ENCODE measurements at regions not wholly inside any gene's neighbourhood (a gene's known extent, or its start where the extent isn't known, plus 50 kb on each side); places are given as distances from the start of the nearest gene placed in this dataset.

DNA sequence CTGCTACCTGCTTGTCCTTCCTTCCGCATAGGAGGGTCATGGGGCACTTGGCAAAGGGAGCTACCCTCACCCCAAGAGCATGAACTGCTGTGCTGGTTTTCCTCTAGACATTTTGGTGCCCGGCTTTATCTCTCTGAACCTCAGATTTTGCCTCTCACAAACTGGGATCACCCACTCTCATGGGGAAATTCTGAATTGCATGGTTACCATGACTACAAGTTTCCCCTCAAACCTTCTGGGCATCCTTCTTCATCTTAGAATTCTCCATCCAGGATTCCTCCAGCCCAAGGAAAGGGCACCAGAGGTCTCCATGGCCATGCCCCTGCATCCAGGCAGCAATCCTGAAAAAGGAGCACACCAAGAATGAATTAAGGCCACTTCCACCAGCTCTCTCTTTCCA is 180.1 kb upstream of the NECTIN1 start:
- intact Hi-C loops (cut with DNase I) = no loop called here

GRCh38 chr11:119908573-119908904 is 179.5 kb upstream of the NECTIN1 start:
- TF ChIP-seq, protein P1, sequence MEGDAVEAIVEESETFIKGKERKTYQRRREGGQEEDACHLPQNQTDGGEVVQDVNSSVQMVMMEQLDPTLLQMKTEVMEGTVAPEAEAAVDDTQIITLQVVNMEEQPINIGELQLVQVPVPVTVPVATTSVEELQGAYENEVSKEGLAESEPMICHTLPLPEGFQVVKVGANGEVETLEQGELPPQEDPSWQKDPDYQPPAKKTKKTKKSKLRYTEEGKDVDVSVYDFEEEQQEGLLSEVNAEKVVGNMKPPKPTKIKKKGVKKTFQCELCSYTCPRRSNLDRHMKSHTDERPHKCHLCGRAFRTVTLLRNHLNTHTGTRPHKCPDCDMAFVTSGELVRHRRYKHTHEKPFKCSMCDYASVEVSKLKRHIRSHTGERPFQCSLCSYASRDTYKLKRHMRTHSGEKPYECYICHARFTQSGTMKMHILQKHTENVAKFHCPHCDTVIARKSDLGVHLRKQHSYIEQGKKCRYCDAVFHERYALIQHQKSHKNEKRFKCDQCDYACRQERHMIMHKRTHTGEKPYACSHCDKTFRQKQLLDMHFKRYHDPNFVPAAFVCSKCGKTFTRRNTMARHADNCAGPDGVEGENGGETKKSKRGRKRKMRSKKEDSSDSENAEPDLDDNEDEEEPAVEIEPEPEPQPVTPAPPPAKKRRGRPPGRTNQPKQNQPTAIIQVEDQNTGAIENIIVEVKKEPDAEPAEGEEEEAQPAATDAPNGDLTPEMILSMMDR (IDR thresholded peaks at IDR 0.05) = no peak
- TF ChIP-seq POLR2AphosphoS5 (IDR thresholded peaks at IDR 0.05) (no peak), POLR2A (IDR thresholded peaks at IDR 0.05) (no peak)
- intact Hi-C loops (cut with DNase I) = no loop called here

More for the DNA sequence above, 180.1 kb upstream of the NECTIN1 start:
- no peaks in the 10 kb centered on the region for H3K4me1 ChIP-seq (replicated peaks)
- no peaks in the 10 kb centered on the region for H3K36me3 ChIP-seq
- no peak overlapping the region for H3K27ac ChIP-seq
- H3K4me3 ChIP-seq = no peak overlapping the region
- no peak for DNase-seq (ENCODE audit: low spot score)
- 41% methylated on average over 2 of the region's 2 CpGs for WGBS
- H3K27me3 ChIP-seq (replicated peaks; ENCODE audit: insufficient read depth) = no peaks in the 10 kb centered on the region
- H3K9me3 ChIP-seq = no peaks in the 10 kb centered on the region
- no peak for TF ChIP-seq POLR2AphosphoS5 (IDR thresholded peaks at IDR 0.05)
- TF ChIP-seq, protein P1 (IDR thresholded peaks at IDR 0.05) = no peak
- TF ChIP-seq POLR2A (IDR thresholded peaks at IDR 0.05) = no peak

GRCh38 chr11:119907878-119908572 is 179.0 kb upstream of the NECTIN1 start:
- intact Hi-C loops (cut with DNase I) = no loop called here
- TF ChIP-seq, protein P1 (IDR thresholded peaks at IDR 0.05) = peak in 2 of 4 experiments; percentile 35 to 40
- TF ChIP-seq POLR2AphosphoS5 (IDR thresholded peaks at IDR 0.05) = peak; percentile 44
- TF ChIP-seq POLR2A (IDR thresholded peaks at IDR 0.05) = no peak
- no peak overlapping the region for H3K4me3 ChIP-seq
- DNase-seq (ENCODE audit: low spot score) = peak; percentile 42
- H3K4me1 ChIP-seq (replicated peaks) = no peaks in the 10 kb centered on the region
- no peaks in the 10 kb centered on the region for H3K9me3 ChIP-seq
- no peaks in the 10 kb centered on the region for H3K36me3 ChIP-seq
- peak overlapping the region; percentile 17 to 47 for H3K27ac ChIP-seq
- no peaks in the 10 kb centered on the region for H3K27me3 ChIP-seq (replicated peaks; ENCODE audit: insufficient read depth)
- 21% methylated on average over 14 of the region's 14 CpGs for WGBS

More at GRCh38 chr11:119908573-119908904, 179.5 kb upstream of the NECTIN1 start:
- no peaks in the 10 kb centered on the region for H3K36me3 ChIP-seq
- no peaks in the 10 kb centered on the region for H3K9me3 ChIP-seq
- H3K4me1 ChIP-seq (replicated peaks) = no peaks in the 10 kb centered on the region
- no peaks in the 10 kb centered on the region for H3K27me3 ChIP-seq (replicated peaks; ENCODE audit: insufficient read depth)
- H3K27ac ChIP-seq = peak overlapping the region in 1 of 2 donors; percentile 37
- WGBS = 23% methylated on average over 6 of the region's 6 CpGs
- no peak for DNase-seq (ENCODE audit: low spot score)
- H3K4me3 ChIP-seq = no peak overlapping the region

DNA sequence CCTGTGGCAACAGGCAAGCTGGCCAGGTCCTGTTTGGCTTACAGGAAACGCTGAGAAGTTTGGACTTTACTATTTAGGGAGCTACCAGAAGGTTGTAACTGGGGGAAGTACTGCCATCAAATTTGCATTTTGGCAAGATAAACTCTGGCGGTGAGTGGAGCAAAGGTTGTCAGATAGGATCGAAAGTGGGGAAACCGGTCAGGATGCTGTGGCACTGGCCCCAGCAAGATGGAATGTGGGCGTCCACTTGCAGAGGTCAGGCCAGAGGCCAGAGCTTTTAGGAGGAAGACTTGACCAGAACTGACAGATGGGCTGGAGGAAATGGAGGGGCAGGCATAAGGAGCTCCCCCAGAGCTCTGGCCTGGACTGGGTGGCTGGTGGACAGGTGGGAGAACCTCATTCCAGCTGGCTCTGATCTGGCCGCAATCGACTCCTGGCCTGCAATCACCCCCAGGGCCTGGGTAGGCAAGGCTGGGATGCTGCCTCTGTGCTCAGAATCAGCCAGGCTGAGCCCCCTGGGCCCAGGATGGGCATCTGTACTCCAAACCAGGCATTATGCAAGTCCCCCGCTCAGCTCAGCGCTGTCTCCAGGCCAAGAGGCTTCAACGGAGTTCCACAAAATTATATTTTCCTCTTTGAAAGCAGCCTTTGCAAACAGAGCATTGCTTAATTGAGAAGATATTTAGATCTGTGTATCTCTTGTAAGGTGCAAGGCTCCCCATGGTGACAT is 178.3 kb upstream of the NECTIN1 start:
- DNase-seq (ENCODE audit: low spot score) = no peak
- WGBS = 51% methylated on average over 10 of the region's 10 CpGs
- Histone ChIP-seq H3K27ac (peak overlapping the region; percentile 17 to 47), H3K4me1 (replicated peaks) (no peaks in the 10 kb centered on the region), H3K27me3 (replicated peaks; ENCODE audit: insufficient read depth) (no peaks in the 10 kb centered on the region), H3K36me3 (no peaks in the 10 kb centered on the region), H3K4me3 (no peak overlapping the region), H3K9me3 (no peaks in the 10 kb centered on the region)
- intact Hi-C loops (cut with DNase I) = no loop called here
- TF ChIP-seq POLR2AphosphoS5 (IDR thresholded peaks at IDR 0.05) (no peak), POLR2A (IDR thresholded peaks at IDR 0.05) (no peak)
- TF ChIP-seq, protein P1 (IDR thresholded peaks at IDR 0.05) = no peak

All from prostate gland (tissue), 2 donors.